Panc1 (cell line): ENCODE measurements at regions not wholly inside any gene's neighbourhood (a gene's known extent, or its start where the extent isn't known, plus 50 kb on each side); places are given as distances from the start of the nearest gene placed in this dataset.

Experiments
- ATAC-seq: fragments of 200-7000 bp; cut with Tn5 transposase; 2 replicates; pipeline ENCODE4 v1.9.1; 2020; ENCODE audit warnings: mild to moderate bottlenecking, moderate library complexity
- BruUV-seq: library from RNA; stranded (reverse); fragments of 400-500 nt; replicated peaks from 2 replicates; lab custom pipeline; 2021; lab: Mats Ljungman, UMichigan
- CTCF ChIA-PET: fragments of 300-600 bp; sonication (Branson Sonifier 250); formaldehyde crosslinking; loops from one replicate; lab custom pipeline; 2022; ENCODE audit warnings: antibody characterized with exemption; lab: Charles Lee
- POLR2A ChIA-PET: fragments of 300-600 bp; sonication (Branson Sonifier 250); formaldehyde crosslinking; loops from one replicate; lab custom pipeline; 2022; ENCODE audit warnings: antibody characterized with exemption; lab: Charles Lee
- DNase-seq: peaks from one replicate; pipeline ENCODE4 v3.0.0-alpha.2; 2010; ENCODE audit warnings: low read depth, low spot score
- H3K27ac ChIP-seq: 2 replicates; pipeline ENCODE4 v1.5.1; 2011; ENCODE audit warnings: mild to moderate bottlenecking, low read length, inconsistent platforms
- H3K27me3 ChIP-seq: fragments of 200-500 bp; sonication (Bioruptor generic); 2 replicates; pipeline ENCODE4 v1.6.0; 2014; ENCODE audit warnings: low read length, inconsistent platforms; ENCODE audit not compliant: control insufficient read depth, insufficient read depth
- H3K36me3 ChIP-seq: fragments of 200-500 bp; sonication (Bioruptor generic); 2 replicates; pipeline ENCODE4 v1.5.1; 2014; ENCODE audit warnings: inconsistent platforms, mild to moderate bottlenecking, low read length, moderate library complexity; ENCODE audit not compliant: control insufficient read depth, insufficient read depth
- H3K4me1 ChIP-seq: 2 replicates; pipeline ENCODE4 v1.5.1; 2011; ENCODE audit warnings: inconsistent platforms, mild to moderate bottlenecking, low read length, moderate library complexity; ENCODE audit not compliant: control insufficient read depth, insufficient read depth
- H3K4me3 ChIP-seq, 2 experiments: 2 replicates each; pipeline ENCODE4 v1.5.1; 2011 to 2012; ENCODE audit warnings: low read depth in 2 of 2, low read length in 2 of 2, mild to moderate bottlenecking in 2 of 2, inconsistent platforms in 1 of 2, moderate library complexity in 1 of 2
- H3K9me3 ChIP-seq: fragments of 200-500 bp; sonication (Bioruptor generic); 2 replicates; pipeline ENCODE4 v1.5.1; 2014; ENCODE audit warnings: low read depth, mild to moderate bottlenecking, inconsistent platforms, low read length, moderate library complexity; ENCODE audit not compliant: control insufficient read depth, insufficient read depth
- POLR2AphosphoS5 ChIP-seq: IDR thresholded peaks from 2 replicates; pipeline ENCODE4 v1.6.1; 2012; ENCODE audit warnings: mild to moderate bottlenecking, low read depth, low read length, moderate library complexity
- SIN3A ChIP-seq: IDR thresholded peaks from 2 replicates; pipeline ENCODE4 v1.6.1; 2012; ENCODE audit warnings: low read depth, mild to moderate bottlenecking, low read length, moderate library complexity, borderline replicate concordance; ENCODE audit not compliant: insufficient read depth
- TCF7L2 ChIP-seq: IDR thresholded peaks from 2 replicates; pipeline ENCODE4 v1.6.1; 2011; ENCODE audit warnings: mild to moderate bottlenecking, low read depth, low read length, inconsistent platforms
- in situ Hi-C: cut with HindIII; loops from 2 replicates; pipeline ENCODE4 v1.10.0; 2016; ENCODE audit warnings: low sequenced_read_pairs, low pct_unique_long_range_greater_than_20kb
- intact Hi-C: fragments of 100-400 bp; cut with micrococcal nuclease; formaldehyde crosslinking; loops from one replicate; pipeline ENCODE4 v1.10.0; 2022; ENCODE audit not compliant: unreplicated experiment
- TF ChIP-seq, protein P1 (sequence below), 2 experiments: IDR thresholded peaks; 2 replicates each; pipeline ENCODE4 v1.6.1; 2011 to 2012; ENCODE audit warnings: low read depth in 2 of 2, control low read depth in 1 of 2, low read length in 1 of 2, mild to moderate bottlenecking in 1 of 2, moderate library complexity in 1 of 2; ENCODE audit not compliant: insufficient read depth in 1 of 2
- TF ChIP-seq, protein P2 (sequence below): fragments of 450-650 bp; IDR thresholded peaks from 2 replicates; pipeline ENCODE4 v1.5.1; 2017; ENCODE audit warnings: mild to moderate bottlenecking

DNA sequence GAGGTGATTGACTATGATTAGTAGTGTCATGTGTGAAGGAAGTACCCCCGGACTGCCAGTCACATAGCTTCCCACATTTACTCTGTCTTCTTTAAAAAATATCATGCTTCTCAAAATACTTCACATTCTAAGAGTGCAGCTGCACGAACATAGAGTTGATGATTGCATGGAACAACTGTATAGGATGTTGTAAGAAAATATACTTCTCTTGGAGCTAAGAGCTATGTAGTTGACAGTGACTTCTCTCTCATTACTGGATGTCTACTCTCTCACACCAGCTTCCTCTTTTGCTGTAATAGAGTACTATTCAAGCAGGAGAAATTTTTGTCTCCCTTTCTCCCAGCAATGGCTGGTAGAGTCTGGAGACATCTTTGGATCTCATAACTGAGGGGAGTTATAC is 99.4 kb upstream of the PUDP start:
- DNase-seq (no peak), ATAC-seq (no peak)
- Histone ChIP-seq H3K4me3 (no peak overlapping the region), H3K27me3 (no peaks in the 10 kb centered on the region), H3K27ac (no peak overlapping the region), H3K9me3 (no peaks in the 10 kb centered on the region), H3K4me1 (no peaks in the 10 kb centered on the region), H3K36me3 (no peaks in the 10 kb centered on the region)
- intact Hi-C loops = no loop called here
- ChIA-PET POLR2A (no interaction called here), CTCF (no interaction called here)
- TF ChIP-seq, protein P1, sequence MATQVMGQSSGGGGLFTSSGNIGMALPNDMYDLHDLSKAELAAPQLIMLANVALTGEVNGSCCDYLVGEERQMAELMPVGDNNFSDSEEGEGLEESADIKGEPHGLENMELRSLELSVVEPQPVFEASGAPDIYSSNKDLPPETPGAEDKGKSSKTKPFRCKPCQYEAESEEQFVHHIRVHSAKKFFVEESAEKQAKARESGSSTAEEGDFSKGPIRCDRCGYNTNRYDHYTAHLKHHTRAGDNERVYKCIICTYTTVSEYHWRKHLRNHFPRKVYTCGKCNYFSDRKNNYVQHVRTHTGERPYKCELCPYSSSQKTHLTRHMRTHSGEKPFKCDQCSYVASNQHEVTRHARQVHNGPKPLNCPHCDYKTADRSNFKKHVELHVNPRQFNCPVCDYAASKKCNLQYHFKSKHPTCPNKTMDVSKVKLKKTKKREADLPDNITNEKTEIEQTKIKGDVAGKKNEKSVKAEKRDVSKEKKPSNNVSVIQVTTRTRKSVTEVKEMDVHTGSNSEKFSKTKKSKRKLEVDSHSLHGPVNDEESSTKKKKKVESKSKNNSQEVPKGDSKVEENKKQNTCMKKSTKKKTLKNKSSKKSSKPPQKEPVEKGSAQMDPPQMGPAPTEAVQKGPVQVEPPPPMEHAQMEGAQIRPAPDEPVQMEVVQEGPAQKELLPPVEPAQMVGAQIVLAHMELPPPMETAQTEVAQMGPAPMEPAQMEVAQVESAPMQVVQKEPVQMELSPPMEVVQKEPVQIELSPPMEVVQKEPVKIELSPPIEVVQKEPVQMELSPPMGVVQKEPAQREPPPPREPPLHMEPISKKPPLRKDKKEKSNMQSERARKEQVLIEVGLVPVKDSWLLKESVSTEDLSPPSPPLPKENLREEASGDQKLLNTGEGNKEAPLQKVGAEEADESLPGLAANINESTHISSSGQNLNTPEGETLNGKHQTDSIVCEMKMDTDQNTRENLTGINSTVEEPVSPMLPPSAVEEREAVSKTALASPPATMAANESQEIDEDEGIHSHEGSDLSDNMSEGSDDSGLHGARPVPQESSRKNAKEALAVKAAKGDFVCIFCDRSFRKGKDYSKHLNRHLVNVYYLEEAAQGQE (IDR thresholded peaks at IDR 0.05; ENCODE audit: insufficient read depth in 1 of 2, low read depth in 2 of 2, low read length in 1 of 2) = no peak
- TF ChIP-seq SIN3A (no peak), POLR2AphosphoS5 (no peak)
- TF ChIP-seq, protein P2, sequence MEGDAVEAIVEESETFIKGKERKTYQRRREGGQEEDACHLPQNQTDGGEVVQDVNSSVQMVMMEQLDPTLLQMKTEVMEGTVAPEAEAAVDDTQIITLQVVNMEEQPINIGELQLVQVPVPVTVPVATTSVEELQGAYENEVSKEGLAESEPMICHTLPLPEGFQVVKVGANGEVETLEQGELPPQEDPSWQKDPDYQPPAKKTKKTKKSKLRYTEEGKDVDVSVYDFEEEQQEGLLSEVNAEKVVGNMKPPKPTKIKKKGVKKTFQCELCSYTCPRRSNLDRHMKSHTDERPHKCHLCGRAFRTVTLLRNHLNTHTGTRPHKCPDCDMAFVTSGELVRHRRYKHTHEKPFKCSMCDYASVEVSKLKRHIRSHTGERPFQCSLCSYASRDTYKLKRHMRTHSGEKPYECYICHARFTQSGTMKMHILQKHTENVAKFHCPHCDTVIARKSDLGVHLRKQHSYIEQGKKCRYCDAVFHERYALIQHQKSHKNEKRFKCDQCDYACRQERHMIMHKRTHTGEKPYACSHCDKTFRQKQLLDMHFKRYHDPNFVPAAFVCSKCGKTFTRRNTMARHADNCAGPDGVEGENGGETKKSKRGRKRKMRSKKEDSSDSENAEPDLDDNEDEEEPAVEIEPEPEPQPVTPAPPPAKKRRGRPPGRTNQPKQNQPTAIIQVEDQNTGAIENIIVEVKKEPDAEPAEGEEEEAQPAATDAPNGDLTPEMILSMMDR = no peak
- in situ Hi-C loops = no loop called here
- BruUV-seq = no TSS peak

DNA sequence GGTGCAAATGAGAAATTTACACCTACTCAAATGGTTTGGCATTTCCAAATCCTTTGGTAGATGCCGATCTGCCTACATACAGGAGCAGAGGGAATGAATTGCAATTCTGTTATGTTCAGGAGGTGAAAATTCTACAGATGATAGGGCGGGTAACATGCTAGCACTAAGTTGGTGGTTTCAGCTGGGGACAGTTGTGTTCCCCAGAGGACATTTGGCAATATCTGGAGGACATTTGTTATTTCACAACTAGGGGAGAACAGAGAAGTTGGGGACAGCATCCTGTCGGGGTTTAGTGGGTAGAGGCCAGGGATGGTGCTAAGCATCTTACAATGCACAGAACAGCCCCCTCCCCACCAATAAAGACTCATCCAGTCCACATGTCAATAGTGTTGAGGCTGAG is 96.5 kb upstream of the PUDP start:
- ATAC-seq = no peak
- POLR2A ChIA-PET = no interaction called here
- H3K9me3 ChIP-seq = no peaks in the 10 kb centered on the region

More for the DNA sequence above, 96.5 kb upstream of the PUDP start:
- no peaks in the 10 kb centered on the region for H3K27me3 ChIP-seq
- no TSS peak for BruUV-seq
- intact Hi-C loops (no loop called here), in situ Hi-C loops (no loop called here)
- H3K27ac ChIP-seq = no peak overlapping the region
- no peaks in the 10 kb centered on the region for H3K4me1 ChIP-seq
- TF ChIP-seq, protein P1 (IDR thresholded peaks at IDR 0.05; ENCODE audit: insufficient read depth in 1 of 2, low read depth in 2 of 2, low read length in 1 of 2) = no peak
- no peak for TF ChIP-seq POLR2AphosphoS5
- TF ChIP-seq, protein P2 = no peak
- no peak for TF ChIP-seq TCF7L2
- TF ChIP-seq SIN3A = no peak
- no peak overlapping the region for H3K4me3 ChIP-seq
- CTCF ChIA-PET = no interaction called here
- DNase-seq = no peak
- H3K36me3 ChIP-seq = no peaks in the 10 kb centered on the region
